ENCODE measurements at regions not wholly inside any gene's neighbourhood (a gene's known extent, or its start where the extent isn't known, plus 50 kb on each side); places are given as distances from the start of the nearest gene placed in this dataset.
"Not testable (repeated sequence)": the region's sequence is repeated elsewhere in the genome, so short reads cannot be mapped to it uniquely, and the experiment has no call there.

GRCh38 chr3:26237036-26237682 lies 385.4 kb upstream of the LRRC3B start:
- Histone ChIP-seq H3K4me1 (ENCODE audit: insufficient read depth, low read length) (peaks cover 15% of the 10 kb centered on the region), H3K27ac (ENCODE audit: low read depth, low read length) (no peak overlapping the region)

GRCh38 chr3:26244586-26244985 lies 378.0 kb upstream of the LRRC3B start:
- not testable (repeated sequence) for H3K27ac ChIP-seq (ENCODE audit: low read depth, low read length)

More at GRCh38 chr3:26237036-26237682, 385.4 kb upstream of the LRRC3B start:
- Histone ChIP-seq H3K36me3 (ENCODE audit: insufficient read depth, low read length) (no peaks in the 10 kb centered on the region), H3K9me3 (ENCODE audit: low read length) (no peaks in the 10 kb centered on the region), H3K27me3 (ENCODE audit: control insufficient read depth in 1 of 2, insufficient read depth in 2 of 2, low read length in 2 of 2) (no peaks in the 10 kb centered on the region), H3K4me3 (ENCODE audit: low read depth in 1 of 2, low read length in 2 of 2) (no peak overlapping the region), H3K9ac (ENCODE audit: low read length) (no peak overlapping the region)

GRCh38 chr3:26245236-26245635 lies 377.3 kb upstream of the LRRC3B start:
- Histone ChIP-seq H3K36me3 (ENCODE audit: insufficient read depth, low read length) (no peaks in the 10 kb centered on the region), H3K4me1 (ENCODE audit: insufficient read depth, low read length) (no peaks in the 10 kb centered on the region), H3K4me3 (ENCODE audit: low read depth in 1 of 2, low read length in 2 of 2) (no peak overlapping the region), H3K9me3 (ENCODE audit: low read length) (no peaks in the 10 kb centered on the region), H3K27me3 (ENCODE audit: control insufficient read depth in 1 of 2, insufficient read depth in 2 of 2, low read length in 2 of 2) (no peaks in the 10 kb centered on the region), H3K9ac (ENCODE audit: low read length) (no peak overlapping the region), H3K27ac (ENCODE audit: low read depth, low read length) (no peak overlapping the region)

More at GRCh38 chr3:26244586-26244985, 378.0 kb upstream of the LRRC3B start:
- H3K9ac ChIP-seq (ENCODE audit: low read length); H3K9me3 ChIP-seq (ENCODE audit: low read length); H3K36me3 ChIP-seq (ENCODE audit: insufficient read depth, low read length); H3K4me1 ChIP-seq (ENCODE audit: insufficient read depth, low read length); H3K4me3 ChIP-seq (ENCODE audit: low read depth in 1 of 2, low read length in 2 of 2); H3K27me3 ChIP-seq (ENCODE audit: control insufficient read depth in 1 of 2, insufficient read depth in 2 of 2, low read length in 2 of 2): not testable (repeated sequence)

GRCh38 chr3:26246901-26247300 lies 375.7 kb upstream of the LRRC3B start:
- Histone ChIP-seq H3K27ac (ENCODE audit: low read depth, low read length) (no peak overlapping the region), H3K9me3 (ENCODE audit: low read length) (no peaks in the 10 kb centered on the region), H3K36me3 (ENCODE audit: insufficient read depth, low read length) (no peaks in the 10 kb centered on the region), H3K27me3 (ENCODE audit: control insufficient read depth in 1 of 2, insufficient read depth in 2 of 2, low read length in 2 of 2) (no peaks in the 10 kb centered on the region), H3K4me1 (ENCODE audit: insufficient read depth, low read length) (no peaks in the 10 kb centered on the region), H3K9ac (ENCODE audit: low read length) (no peak overlapping the region), H3K4me3 (ENCODE audit: low read depth in 1 of 2, low read length in 2 of 2) (no peak overlapping the region)

- Histone ChIP-seq H3K9me3 (ENCODE audit: low read length) (no peaks in the 10 kb centered on the region), H3K4me1 (ENCODE audit: insufficient read depth, low read length) (no peaks in the 10 kb centered on the region), H3K9ac (ENCODE audit: low read length) (no peak overlapping the region), H3K4me3 (ENCODE audit: low read depth in 1 of 2, low read length in 2 of 2) (no peak overlapping the region), H3K27ac (ENCODE audit: low read depth, low read length) (no peak overlapping the region), H3K27me3 (ENCODE audit: control insufficient read depth in 1 of 2, insufficient read depth in 2 of 2, low read length in 2 of 2) (no peaks in the 10 kb centered on the region), H3K36me3 (ENCODE audit: insufficient read depth, low read length) (no peaks in the 10 kb centered on the region)
Observed at GRCh38 chr3:26247712-26248111, 374.9 kb upstream of the LRRC3B start.

GRCh38 chr3:26252001-26252400 lies 370.6 kb upstream of the LRRC3B start:
- Histone ChIP-seq H3K9ac (ENCODE audit: low read length) (no peak overlapping the region), H3K27ac (ENCODE audit: low read depth, low read length) (no peak overlapping the region), H3K9me3 (ENCODE audit: low read length) (no peaks in the 10 kb centered on the region), H3K4me1 (ENCODE audit: insufficient read depth, low read length) (no peaks in the 10 kb centered on the region), H3K27me3 (ENCODE audit: control insufficient read depth in 1 of 2, insufficient read depth in 2 of 2, low read length in 2 of 2) (no peaks in the 10 kb centered on the region), H3K36me3 (ENCODE audit: insufficient read depth, low read length) (no peaks in the 10 kb centered on the region), H3K4me3 (ENCODE audit: low read depth in 1 of 2, low read length in 2 of 2) (no peak overlapping the region)

- Histone ChIP-seq H3K4me1 (ENCODE audit: insufficient read depth, low read length) (no peaks in the 10 kb centered on the region), H3K36me3 (ENCODE audit: insufficient read depth, low read length) (no peaks in the 10 kb centered on the region), H3K4me3 (ENCODE audit: low read depth in 1 of 2, low read length in 2 of 2) (no peak overlapping the region), H3K9me3 (ENCODE audit: low read length) (no peaks in the 10 kb centered on the region), H3K9ac (ENCODE audit: low read length) (no peak overlapping the region), H3K27ac (ENCODE audit: low read depth, low read length) (no peak overlapping the region), H3K27me3 (ENCODE audit: control insufficient read depth in 1 of 2, insufficient read depth in 2 of 2, low read length in 2 of 2) (no peaks in the 10 kb centered on the region)
Observed at GRCh38 chr3:26256224-26256623, 366.3 kb upstream of the LRRC3B start.

- Histone ChIP-seq H3K36me3 (ENCODE audit: insufficient read depth, low read length) (no peaks in the 10 kb centered on the region), H3K4me3 (ENCODE audit: low read depth in 1 of 2, low read length in 2 of 2) (no peak overlapping the region), H3K9me3 (ENCODE audit: low read length) (no peaks in the 10 kb centered on the region), H3K4me1 (ENCODE audit: insufficient read depth, low read length) (no peaks in the 10 kb centered on the region), H3K9ac (ENCODE audit: low read length) (no peak overlapping the region), H3K27ac (ENCODE audit: low read depth, low read length) (no peak overlapping the region), H3K27me3 (ENCODE audit: control insufficient read depth in 1 of 2, insufficient read depth in 2 of 2, low read length in 2 of 2) (no peaks in the 10 kb centered on the region)
Observed at GRCh38 chr3:26259176-26259575, 363.4 kb upstream of the LRRC3B start.

GRCh38 chr3:26260139-26260538 lies 362.4 kb upstream of the LRRC3B start:
- Histone ChIP-seq H3K9ac (ENCODE audit: low read length) (no peak overlapping the region), H3K27me3 (ENCODE audit: control insufficient read depth in 1 of 2, insufficient read depth in 2 of 2, low read length in 2 of 2) (no peaks in the 10 kb centered on the region), H3K36me3 (ENCODE audit: insufficient read depth, low read length) (no peaks in the 10 kb centered on the region), H3K27ac (ENCODE audit: low read depth, low read length) (no peak overlapping the region), H3K4me3 (ENCODE audit: low read depth in 1 of 2, low read length in 2 of 2) (no peak overlapping the region), H3K4me1 (ENCODE audit: insufficient read depth, low read length) (no peaks in the 10 kb centered on the region), H3K9me3 (ENCODE audit: low read length) (no peaks in the 10 kb centered on the region)

- H3K36me3 ChIP-seq (ENCODE audit: insufficient read depth, low read length): no peaks in the 10 kb centered on the region
- no peaks in the 10 kb centered on the region for H3K27me3 ChIP-seq (ENCODE audit: control insufficient read depth in 1 of 2, insufficient read depth in 2 of 2, low read length in 2 of 2)
- no peaks in the 10 kb centered on the region for H3K9me3 ChIP-seq (ENCODE audit: low read length)
- H3K4me1 ChIP-seq (ENCODE audit: insufficient read depth, low read length): no peaks in the 10 kb centered on the region
- no peak overlapping the region for H3K27ac ChIP-seq (ENCODE audit: low read depth, low read length)
- H3K9ac ChIP-seq (ENCODE audit: low read length): no peak overlapping the region
- no peak overlapping the region for H3K4me3 ChIP-seq (ENCODE audit: low read depth in 1 of 2, low read length in 2 of 2)
Observed at GRCh38 chr3:26264708-26265107, 357.9 kb upstream of the LRRC3B start.

- Histone ChIP-seq H3K9me3 (ENCODE audit: low read length) (no peaks in the 10 kb centered on the region), H3K36me3 (ENCODE audit: insufficient read depth, low read length) (no peaks in the 10 kb centered on the region), H3K9ac (ENCODE audit: low read length) (no peak overlapping the region), H3K27ac (ENCODE audit: low read depth, low read length) (no peak overlapping the region), H3K27me3 (ENCODE audit: control insufficient read depth in 1 of 2, insufficient read depth in 2 of 2, low read length in 2 of 2) (no peaks in the 10 kb centered on the region), H3K4me3 (ENCODE audit: low read depth in 1 of 2, low read length in 2 of 2) (no peak overlapping the region), H3K4me1 (ENCODE audit: insufficient read depth, low read length) (no peaks in the 10 kb centered on the region)
Observed at GRCh38 chr3:26271848-26272247, 350.7 kb upstream of the LRRC3B start.

- H3K9ac ChIP-seq (ENCODE audit: low read length): no peak overlapping the region
- no peak overlapping the region for H3K27ac ChIP-seq (ENCODE audit: low read depth, low read length)
- H3K4me3 ChIP-seq (ENCODE audit: low read depth in 1 of 2, low read length in 2 of 2): no peak overlapping the region
- H3K36me3 ChIP-seq (ENCODE audit: insufficient read depth, low read length): no peaks in the 10 kb centered on the region
- no peaks in the 10 kb centered on the region for H3K9me3 ChIP-seq (ENCODE audit: low read length)
- H3K4me1 ChIP-seq (ENCODE audit: insufficient read depth, low read length): no peaks in the 10 kb centered on the region
- no peaks in the 10 kb centered on the region for H3K27me3 ChIP-seq (ENCODE audit: control insufficient read depth in 1 of 2, insufficient read depth in 2 of 2, low read length in 2 of 2)
Observed at GRCh38 chr3:26273196-26273595, 349.4 kb upstream of the LRRC3B start.
